ENCODE measurements at regions not wholly inside any gene's neighbourhood (a gene's known extent, or its start where the extent isn't known, plus 50 kb on each side); places are given as distances from the start of the nearest gene placed in this dataset.

GRCh38 chr2:181341855-181342600 is 115.2 kb upstream of the ITGA4 start:
- DNase-seq (ENCODE audit: low read depth in 3 of 3), result no peak

DNA sequence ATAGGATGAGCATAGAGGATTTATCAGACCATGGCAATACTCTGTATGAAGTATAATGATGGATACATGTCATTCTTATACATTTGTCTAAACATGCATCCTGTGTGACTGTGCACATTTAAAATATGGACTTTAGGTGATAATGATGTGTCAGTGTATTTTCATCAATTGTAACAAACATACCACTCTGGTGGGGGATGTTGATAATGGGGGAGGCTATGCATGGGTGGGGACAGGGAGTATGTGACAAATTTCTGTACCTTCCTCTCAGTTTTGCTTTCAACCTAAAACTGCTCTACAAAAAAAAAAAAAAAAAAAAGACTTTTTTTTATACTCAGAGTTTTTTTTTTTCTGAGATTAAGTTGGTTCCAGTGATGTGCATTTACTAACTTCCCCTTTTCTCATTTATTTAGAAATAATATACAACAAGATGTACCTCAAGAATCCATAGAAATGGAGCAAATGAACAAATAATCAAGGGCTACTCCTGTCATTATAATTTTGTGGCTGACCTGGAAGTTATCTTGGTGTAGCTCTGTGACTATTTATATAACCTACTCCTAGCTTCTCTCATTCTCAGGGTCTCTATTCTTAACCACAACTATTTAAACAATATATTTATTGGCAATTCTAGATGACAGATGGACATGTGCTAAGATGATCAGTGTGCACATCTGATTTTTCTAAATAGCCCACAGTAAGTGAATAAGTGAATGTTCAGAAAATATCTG is 108.9 kb upstream of the ITGA4 start:
- DNase-seq (ENCODE audit: low read depth in 3 of 3), result no peak

- DNase-seq (ENCODE audit: low read depth in 3 of 3), result no peak
Measured at GRCh38 chr2:181352158-181352557, 105.0 kb upstream of the ITGA4 start.

DNA sequence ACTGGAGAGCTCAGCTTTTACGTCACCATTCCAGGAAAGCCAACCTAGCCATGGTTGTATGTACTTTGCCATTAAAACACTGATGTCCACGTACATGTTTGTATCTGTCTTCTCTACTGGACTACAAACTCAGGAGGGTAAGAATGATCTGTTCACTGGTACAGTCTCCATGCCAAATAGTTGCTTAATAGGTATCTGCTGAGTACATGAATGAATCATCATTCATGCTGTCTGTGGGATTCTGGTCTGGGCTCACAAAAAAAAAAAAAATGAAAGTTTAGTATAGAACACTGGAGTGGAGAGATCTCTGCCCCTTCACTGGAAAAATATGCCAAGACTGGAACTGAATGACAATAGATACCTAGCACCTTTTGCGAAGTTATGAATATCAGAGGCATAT is 102.6 kb upstream of the ITGA4 start:
- no peak for DNase-seq (ENCODE audit: low read depth in 3 of 3)

DNA sequence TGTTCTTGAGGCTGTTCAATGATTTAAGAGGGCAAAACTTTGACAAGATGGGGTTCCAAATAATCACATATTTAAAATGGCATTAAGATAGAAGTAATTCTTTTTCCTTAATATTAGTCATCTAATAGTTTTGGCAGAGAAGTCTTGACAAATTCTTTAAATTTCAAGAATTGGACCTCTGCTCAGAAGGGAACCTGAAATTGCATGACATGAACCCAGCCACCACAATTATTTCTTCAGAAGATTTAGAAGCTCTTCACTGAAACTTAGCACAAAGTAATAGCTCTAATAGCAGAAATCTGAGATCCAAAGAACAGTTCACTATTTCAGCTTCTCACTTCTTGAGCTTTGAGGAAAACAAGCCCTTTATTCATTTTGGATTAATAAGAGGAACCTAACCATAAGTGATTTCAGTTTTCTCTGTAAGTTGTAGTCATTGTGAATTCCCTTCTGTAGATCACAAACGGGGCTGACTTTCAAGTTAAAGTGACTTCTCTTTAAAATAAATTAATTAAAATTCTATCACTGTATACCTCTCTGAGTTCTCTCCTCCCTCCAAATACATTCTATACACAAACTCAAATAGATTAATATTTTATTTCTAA is 100.6 kb upstream of the ITGA4 start:
- no peak for DNase-seq (ENCODE audit: low read depth in 3 of 3)

DNA sequence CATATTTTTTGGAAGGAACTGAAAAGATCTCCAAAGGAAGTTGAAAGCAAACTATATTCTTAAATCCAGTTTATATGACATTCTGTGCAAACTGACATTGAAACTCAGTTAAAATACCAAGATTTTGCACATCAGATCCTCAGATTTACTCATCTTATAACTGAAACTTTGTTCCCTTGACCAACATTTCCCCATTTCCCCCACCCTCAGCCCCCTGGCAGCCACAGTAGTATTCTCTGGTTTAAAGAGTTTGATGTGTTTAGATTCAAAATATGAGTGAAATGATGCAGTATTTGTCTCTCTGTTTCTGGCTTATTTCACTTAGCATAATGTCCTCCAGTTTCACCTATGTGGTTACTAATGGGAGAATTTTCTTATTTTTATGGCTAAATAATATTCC is 99.2 kb upstream of the ITGA4 start:
- DNase-seq (ENCODE audit: low read depth in 3 of 3), result no peak

- no peak for DNase-seq (ENCODE audit: low read depth in 3 of 3)
Measured at GRCh38 chr2:181362561-181362960, 94.6 kb upstream of the ITGA4 start.

- no peak for DNase-seq (ENCODE audit: low read depth in 3 of 3)
Measured at GRCh38 chr2:181363164-181363563, 94.0 kb upstream of the ITGA4 start.

DNA sequence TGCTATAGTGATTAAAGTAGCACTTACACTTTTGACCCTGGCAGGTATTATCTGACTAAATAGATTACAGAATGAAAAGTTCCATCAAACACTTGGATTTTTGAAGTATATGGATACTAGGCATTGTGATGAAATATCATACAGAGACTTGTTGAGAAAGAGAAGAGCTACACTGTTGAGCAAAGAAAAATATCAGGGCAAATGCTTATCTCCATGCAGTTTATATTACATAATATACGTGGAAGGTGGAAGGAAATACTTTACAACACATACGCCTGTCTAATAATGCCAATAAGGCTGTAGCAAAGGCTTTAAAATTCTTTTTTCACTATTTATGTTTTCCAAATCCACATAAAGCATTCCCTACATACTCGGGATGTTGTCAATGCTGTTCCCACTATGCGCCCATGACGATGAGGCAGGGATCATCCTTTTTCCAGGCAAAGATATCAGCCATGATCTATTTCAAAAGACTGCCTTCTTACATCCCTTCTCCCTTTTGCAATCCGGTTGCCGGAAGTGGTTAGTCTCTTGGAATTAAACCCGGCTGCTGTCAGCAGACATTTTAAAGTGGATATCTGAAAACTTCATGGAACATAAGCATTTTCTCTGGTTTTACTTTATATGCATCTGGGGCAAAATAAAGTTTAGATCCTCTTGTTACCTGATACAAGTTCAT is 92.6 kb upstream of the ITGA4 start:
- no peak for DNase-seq (ENCODE audit: low read depth in 3 of 3)

DNA sequence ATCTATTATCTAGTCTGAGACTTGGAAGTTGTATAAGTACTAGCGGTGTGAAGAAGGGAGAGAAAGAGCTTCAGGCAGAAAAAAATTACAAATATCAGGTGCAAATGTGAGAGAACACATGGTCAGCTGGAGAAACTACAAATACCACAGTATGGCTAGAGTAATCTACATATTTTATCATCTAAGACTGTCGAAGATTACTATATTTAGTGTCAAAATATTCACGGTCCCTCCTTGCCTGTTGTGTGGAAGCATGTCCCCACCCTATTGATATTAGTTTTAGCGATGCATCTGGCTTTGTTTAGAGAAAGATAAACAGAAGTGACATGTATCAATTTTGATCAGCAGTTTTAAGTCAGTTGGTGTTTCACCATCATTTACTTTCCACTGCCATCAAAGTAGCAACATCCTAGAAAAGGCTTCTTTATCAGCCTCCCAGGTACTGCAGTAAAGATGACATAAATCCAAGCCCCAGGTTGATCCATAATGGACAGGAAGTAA is 90.5 kb upstream of the ITGA4 start:
- no peak for DNase-seq (ENCODE audit: low read depth in 3 of 3)

DNA sequence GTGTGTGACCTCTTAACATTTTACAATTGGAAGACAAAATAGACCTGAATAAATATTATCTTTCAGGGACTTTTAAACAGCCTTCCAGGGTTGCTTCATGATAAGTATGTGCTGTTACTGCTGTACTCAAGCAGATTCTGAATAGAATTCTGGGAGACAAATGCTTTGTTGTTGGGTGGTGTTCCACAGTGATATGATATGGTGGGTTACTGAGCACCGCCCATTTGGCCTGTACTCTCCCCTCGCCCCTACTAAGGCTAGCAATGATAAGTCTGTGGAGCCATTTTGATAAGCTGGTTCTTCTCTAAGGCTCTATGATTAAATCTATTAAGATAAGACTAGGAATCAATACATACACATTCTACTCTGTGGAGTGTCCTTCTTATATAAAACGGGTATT is 89.8 kb upstream of the ITGA4 start:
- DNase-seq (ENCODE audit: low read depth in 3 of 3), result no peak

- no peak for DNase-seq (ENCODE audit: low read depth in 3 of 3)
Measured at GRCh38 chr2:181367906-181368435, 89.2 kb upstream of the ITGA4 start.

DNA sequence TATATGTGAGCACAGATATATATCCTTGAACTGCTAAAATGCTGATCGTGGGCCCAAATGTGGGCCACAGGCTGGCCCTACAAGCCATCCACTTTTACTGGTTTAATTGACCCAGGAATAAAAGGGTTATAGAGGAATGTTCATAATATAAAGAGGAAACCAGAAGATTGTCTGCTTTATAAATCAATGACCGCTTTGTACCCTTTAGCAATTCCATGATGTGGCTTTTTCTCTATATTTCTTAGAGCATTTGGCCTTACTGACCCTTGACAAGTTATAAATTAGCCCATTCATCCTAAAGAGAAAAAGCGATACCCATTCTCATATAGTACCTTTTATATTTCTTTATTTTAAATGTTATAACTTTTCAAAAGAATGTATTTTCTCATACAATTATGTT is 87.1 kb upstream of the ITGA4 start:
- DNase-seq (ENCODE audit: low read depth in 3 of 3), result no peak

DNA sequence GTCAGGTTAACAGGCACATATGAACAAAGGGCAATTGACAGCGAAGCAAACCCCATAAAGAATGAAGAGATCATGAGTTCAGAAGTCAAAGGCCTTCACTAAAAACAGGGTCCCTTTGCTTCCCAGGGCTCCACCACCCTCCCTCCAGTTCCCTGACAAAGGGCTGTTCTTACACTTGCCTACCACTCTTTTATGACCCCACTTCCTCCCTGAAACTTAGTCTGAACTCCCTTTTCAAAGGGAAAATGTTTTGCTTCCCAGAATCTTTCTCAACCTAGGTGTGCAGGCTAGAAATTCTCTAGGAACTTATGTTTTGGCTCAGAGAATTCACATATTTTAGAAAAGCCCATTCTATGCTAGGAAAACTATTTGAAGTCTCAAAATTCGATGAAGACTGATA is 86.0 kb upstream of the ITGA4 start:
- no peak for DNase-seq (ENCODE audit: low read depth in 3 of 3)

DNA sequence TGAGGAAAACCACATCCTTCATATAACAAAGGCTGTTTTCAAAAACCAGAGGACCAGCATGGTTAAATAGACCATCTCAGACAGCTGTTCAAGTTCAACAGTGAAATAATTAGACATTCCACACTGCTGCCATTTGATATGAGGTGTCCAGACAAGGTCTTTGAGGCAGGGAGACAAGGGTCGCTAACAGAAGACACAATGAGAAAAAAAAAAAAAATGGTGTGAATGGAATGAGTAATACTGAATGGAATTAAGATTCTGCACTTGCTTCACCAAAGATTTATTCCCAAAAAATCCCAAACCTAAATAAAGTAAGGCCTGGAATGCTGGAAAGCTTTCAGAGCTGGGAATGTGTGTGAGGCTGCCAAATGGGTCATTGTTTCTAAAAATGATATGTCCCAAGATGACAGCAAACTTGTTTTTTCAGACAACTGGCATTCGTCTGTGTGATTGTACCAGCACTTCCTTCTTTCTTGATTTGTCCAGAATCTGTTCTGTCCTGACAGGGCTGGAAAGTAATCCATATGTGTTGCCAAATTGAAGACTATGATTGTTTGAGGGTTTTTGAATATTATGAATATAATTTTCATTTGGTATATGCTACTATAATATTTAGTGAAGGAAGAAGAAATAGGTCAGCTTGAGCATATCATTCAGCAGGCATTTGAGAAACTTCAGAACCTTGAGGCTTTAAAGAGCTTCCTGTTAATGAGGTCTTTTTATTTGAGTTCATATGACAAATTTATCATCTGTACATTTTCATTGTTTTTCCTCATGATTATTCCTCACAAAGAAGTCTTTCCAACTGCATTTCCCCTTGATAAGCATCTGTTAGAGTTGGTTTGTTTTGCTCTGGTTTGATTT is 85.2 kb upstream of the ITGA4 start:
- no peak for DNase-seq (ENCODE audit: low read depth in 3 of 3)

DNA sequence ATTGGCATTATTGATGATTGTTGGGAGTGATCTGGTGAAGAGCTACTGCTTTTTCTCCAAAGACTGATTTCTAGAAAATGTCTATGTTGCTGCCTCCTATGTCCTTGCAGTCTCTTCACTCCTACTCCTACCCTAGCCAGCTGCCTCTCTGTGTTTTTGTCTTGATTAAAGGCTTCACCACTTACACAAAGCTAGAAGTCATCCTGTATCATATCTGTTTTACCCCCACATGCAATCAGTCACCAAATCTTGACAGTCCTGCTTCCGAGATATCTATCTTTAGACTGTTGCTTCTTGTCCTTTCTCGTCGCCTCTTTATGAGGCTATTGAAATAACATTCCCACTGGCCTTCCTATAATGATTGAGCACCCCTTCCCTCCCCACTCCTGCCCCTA is 84.5 kb upstream of the ITGA4 start:
- no peak for DNase-seq (ENCODE audit: low read depth in 3 of 3)

DNA sequence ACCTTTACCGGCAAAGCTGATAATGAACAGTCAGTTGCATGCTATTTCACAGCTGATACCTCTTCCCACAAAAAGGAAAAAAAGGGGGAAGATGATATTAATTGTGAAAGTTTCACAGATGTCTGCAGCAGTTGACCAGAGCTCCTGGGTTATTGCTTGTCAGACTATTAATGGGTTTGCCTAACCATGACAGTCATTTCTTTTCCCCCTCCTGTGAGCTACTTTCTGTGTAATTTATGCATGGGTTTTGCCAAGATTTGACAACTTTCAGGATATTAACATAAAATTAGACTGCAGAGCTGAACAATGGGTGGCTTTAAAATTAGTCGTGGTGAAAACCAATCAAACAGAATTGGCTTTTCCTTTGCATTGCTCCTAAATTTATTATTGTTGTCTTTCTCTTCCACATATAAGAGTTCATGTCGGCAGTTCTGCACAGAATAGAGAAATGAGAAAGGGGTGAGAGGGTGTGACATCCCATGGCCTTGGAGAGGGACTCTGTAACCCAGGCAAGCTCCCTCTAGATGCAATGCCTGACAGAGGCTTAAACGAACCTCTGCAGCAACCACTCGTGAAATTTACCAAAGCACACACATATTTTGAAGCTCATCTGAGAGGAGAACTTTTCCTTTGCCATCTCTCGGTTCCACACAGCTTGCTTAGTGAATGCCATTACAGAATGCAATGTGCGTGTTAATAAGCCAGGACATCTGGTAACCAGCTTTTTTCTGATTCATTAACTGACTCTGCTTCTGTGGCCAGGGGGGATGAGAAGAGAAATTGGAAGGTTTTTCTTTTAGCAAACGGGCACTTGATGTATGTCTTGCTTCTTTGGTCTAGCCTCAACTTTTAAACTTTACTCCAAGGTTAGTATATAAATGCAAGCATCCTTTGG is 82.2 kb upstream of the ITGA4 start:
- DNase-seq (ENCODE audit: low read depth in 3 of 3), result no peak

DNA sequence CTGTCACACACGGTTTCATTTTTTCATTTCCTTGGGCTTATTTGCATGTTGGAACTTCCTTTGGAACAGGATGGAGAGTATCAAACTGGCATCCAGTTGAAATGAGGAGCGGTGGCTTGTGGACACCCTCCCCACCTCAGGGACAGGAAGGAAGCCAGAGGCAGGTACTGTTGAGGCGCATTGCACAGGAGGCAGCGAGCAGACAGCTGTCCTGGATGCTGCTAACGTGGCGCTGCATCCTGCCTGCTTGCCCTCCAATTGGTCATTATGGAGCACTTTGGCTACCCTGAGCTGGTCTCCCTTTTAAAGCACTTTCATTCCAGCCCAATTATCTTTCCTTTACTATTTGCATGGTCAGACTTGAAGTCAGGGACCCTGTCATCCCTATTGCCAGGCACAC is 80.7 kb upstream of the ITGA4 start:
- DNase-seq (ENCODE audit: low read depth in 3 of 3), result no peak

- no peak for DNase-seq (ENCODE audit: low read depth in 3 of 3)
Measured at GRCh38 chr2:181376999-181377398, 80.2 kb upstream of the ITGA4 start.

DNA sequence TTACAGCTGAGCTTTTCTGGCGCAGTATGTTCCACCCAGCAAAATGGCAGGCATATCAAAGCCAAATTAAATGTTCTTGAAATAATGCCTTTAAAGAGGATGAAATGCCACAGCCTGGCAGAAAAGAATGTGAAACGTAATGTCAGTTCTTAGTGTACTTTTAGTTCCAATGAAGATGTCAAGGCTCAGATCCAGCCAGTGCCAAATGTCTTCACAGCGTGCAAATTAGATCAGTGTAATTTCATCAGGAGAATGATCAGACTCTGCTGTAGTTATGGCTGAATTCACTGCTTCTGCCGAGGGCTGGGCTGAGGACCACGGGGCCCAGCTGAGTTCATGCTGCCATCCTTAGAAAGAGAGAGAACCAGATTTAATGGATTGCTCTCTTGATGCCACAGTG is 78.7 kb upstream of the ITGA4 start:
- DNase-seq (ENCODE audit: low read depth in 3 of 3), result no peak
